Activated T-helper 17 cell treated with anti-CD3 and anti-CD28 coated beads, Interleukin-2, amount 50 U/mL, for 72 hours (primary cell): ENCODE measurements at regions not wholly inside any gene's neighbourhood (a gene's known extent, or its start where the extent isn't known, plus 50 kb on each side); places are given as distances from the start of the nearest gene placed in this dataset.

ENCODE experiments used
- ATAC-seq: fragments of 150-1000 bp; cut with Tn5 transposase; replicated peaks from 2 replicates; pipeline ENCODE4 v1.10.0; 2021; ENCODE audit warnings: mild to moderate bottlenecking, moderate library complexity
- H3K27ac Mint-ChIP-seq: one replicate; pipeline ENCODE4 v1.8.0; 2022; ENCODE audit warnings: mixed read lengths
- H3K27me3 Mint-ChIP-seq: one replicate; pipeline ENCODE4 v1.8.0; 2022; ENCODE audit warnings: mixed read lengths
- H3K36me3 Mint-ChIP-seq: one replicate; pipeline ENCODE4 v1.8.0; 2022; ENCODE audit warnings: low read depth, mild to moderate bottlenecking, mixed read lengths
- H3K4me1 Mint-ChIP-seq: one replicate; pipeline ENCODE4 v1.8.0; 2022; ENCODE audit warnings: mixed read lengths
- H3K4me3 Mint-ChIP-seq: one replicate; pipeline ENCODE4 v1.8.0; 2022; ENCODE audit warnings: mild to moderate bottlenecking, mixed read lengths
- H3K9me3 Mint-ChIP-seq: one replicate; pipeline ENCODE4 v1.8.0; 2022; ENCODE audit warnings: mixed read lengths

DNA sequence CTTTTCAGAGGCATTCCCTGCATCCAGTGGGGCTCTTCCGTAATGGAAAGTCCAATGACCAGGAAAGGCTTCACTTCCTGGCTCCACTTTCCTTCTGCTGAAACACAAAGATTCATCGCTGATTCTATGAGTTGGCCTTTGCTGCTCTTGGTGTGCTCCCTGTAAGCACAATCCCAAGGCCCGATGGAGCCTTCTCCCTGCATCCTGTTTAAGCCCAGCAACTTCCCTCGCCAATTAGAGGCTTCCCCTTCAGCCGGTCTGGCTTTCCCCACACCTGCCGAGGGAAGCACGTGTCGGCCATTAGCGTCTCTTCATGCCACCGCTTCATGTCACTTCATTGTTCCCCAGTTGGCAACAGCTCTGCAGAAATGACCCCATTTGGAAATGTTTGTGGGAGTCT, 693.9 kb downstream of the MED13L start:
- Mint-ChIP-seq H3K36me3 (no peaks in the 10 kb centered on the region), H3K9me3 (no peaks in the 10 kb centered on the region), H3K4me1 (no peaks in the 10 kb centered on the region), H3K4me3 (no peak overlapping the region), H3K27me3 (peaks cover 3% of the 10 kb centered on the region), H3K27ac (no peak overlapping the region)
- no peak for ATAC-seq

DNA sequence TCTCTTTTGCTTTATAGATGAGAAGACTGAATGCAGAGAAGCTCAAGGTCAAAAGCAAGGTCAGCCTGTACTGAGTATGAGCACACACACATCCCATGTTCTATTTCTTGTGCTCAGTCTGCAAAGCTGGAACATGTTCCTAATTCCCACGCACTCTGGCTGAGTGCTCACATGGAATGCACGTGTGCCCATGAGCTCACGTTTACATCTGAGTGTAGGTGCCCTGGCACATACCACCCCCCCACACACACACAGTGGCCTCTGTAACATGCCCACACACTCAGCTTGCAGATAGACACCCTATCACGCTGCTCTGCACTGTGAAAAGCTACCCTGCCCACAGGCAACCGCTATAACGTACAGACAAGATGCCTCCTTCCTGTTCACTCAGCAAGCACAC, 700.1 kb downstream of the MED13L start:
- H3K27me3 Mint-ChIP-seq, result no peaks in the 10 kb centered on the region
- no peak overlapping the region for H3K4me3 Mint-ChIP-seq
- no peak overlapping the region for H3K27ac Mint-ChIP-seq
- H3K4me1 Mint-ChIP-seq, result no peaks in the 10 kb centered on the region
- H3K9me3 Mint-ChIP-seq, result peaks cover 4% of the 10 kb centered on the region
- ATAC-seq, result no peak
- H3K36me3 Mint-ChIP-seq, result no peaks in the 10 kb centered on the region

DNA sequence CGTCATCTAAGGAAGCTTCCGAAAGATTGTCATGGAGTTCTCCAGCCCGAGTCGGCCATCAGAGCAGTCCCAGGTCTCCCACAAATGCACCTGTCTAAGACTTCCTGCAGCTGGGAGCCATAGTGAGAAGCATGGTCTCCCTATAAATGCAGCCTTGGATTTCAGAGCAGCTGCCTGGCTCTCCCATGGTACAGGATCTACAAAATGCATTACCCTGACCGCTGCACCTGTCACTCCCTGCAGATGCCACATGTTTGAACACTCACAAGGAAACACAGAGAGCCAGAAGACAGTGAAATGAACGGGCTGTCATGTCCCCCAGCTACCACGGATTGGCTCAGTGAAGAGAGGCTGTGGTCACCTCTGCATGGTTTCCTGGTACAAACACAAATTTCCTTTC, 702.7 kb downstream of the MED13L start:
- Mint-ChIP-seq H3K27ac (no peak overlapping the region), H3K4me3 (no peak overlapping the region), H3K9me3 (peaks cover 11% of the 10 kb centered on the region), H3K27me3 (no peaks in the 10 kb centered on the region), H3K4me1 (no peaks in the 10 kb centered on the region), H3K36me3 (no peaks in the 10 kb centered on the region)
- no peak for ATAC-seq

DNA sequence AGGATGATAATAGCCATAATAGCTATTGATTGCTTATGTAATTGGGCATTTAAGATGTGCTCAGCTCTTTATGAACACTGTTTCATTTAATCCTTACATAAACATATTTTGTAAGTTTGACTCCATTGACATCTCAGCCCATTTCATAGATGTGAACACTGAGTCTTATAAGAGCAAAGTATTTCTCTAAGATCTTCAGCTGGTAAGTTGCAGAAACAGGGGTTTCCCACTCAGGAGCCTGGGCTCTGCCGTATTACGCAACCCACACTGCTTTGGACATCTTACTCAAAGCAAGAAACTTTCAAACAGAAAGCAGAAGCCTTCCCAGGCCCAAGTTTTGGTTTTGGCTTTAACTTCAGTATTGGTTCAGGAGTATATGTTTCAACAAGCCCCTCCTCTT, 705.1 kb downstream of the MED13L start:
- no peaks in the 10 kb centered on the region for H3K4me1 Mint-ChIP-seq
- H3K9me3 Mint-ChIP-seq, result peaks cover 11% of the 10 kb centered on the region
- no peaks in the 10 kb centered on the region for H3K36me3 Mint-ChIP-seq
- ATAC-seq, result no peak
- H3K4me3 Mint-ChIP-seq, result no peak overlapping the region
- no peak overlapping the region for H3K27ac Mint-ChIP-seq
- no peaks in the 10 kb centered on the region for H3K27me3 Mint-ChIP-seq

DNA sequence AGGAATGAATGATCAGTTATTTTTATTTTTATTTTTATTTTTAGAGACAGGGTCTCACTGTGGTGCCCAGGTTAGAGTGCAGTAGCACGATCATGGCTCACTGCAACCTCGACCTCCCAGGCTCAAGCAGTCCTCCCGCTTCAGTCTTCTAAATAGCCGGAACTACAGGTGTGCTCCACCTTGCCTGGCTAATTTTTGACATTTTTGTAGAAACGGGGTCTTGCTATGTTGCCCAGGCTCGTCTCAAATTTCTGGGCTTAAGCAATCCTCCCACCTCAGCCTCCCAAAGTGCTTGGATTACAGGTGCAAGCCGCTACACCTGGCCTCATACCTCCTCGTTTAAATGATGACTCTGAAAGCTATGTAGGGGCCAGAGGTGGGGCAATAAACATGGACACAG, 706.0 kb downstream of the MED13L start:
- Mint-ChIP-seq H3K36me3 (no peaks in the 10 kb centered on the region), H3K27me3 (no peaks in the 10 kb centered on the region), H3K27ac (no peak overlapping the region), H3K4me3 (no peak overlapping the region), H3K9me3 (peaks cover 9% of the 10 kb centered on the region), H3K4me1 (no peaks in the 10 kb centered on the region)
- no peak for ATAC-seq

DNA sequence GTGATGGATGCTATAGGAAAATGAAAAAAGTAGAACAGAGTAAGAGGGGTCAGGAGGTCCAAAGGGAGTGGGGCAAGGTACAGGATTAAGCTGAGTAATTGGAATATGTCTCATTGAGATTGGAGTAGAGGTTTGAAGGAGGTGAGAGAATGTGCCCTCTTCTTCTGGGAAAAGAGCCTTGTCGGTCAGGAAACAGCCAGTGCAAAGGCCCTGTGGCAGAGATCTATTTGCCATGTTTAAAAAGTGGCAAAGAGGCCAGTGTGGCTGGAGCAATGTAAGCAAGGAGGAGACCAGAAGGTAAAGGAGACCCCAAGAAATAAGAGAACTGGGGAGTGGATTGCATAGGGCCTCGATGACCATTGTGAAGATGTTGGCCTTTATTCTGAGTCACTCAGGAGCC, 706.5 kb downstream of the MED13L start:
- no peak overlapping the region for H3K4me3 Mint-ChIP-seq
- H3K27me3 Mint-ChIP-seq, result no peaks in the 10 kb centered on the region
- peaks cover 6% of the 10 kb centered on the region for H3K9me3 Mint-ChIP-seq
- no peaks in the 10 kb centered on the region for H3K4me1 Mint-ChIP-seq
- no peaks in the 10 kb centered on the region for H3K36me3 Mint-ChIP-seq
- no peak for ATAC-seq
- no peak overlapping the region for H3K27ac Mint-ChIP-seq

DNA sequence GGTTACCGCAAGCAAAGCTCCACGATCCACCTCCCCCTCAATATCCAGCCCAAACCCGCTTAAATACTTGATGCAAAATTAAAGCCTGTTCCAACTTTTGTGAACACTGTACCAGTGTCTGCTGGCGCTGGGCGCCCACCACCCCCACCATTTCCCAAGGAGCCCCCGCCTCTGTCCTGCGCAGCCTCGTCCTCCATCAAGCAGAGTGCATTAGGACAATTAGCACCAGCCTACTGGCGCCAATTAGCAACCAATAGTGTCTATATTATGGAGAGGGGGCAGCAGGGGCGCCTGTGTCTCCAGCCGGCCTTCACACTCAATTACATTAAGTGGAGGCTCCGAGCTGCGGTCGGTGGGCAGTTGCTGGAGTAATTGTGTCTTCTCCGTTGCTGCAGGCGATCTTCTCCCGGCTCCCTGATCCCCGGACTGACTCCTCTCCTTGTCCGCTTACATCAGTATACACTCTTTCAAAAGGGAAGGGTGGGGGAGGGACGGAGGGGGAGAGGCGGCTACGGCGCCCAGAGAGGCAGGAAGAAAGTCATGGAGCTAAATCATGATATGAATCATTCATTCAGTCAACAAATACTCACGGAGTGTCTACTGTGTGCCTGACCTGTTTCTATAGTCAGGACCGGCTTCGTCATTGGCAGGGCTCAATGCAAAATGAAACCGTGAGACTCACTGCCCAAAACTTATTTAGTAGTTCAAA, 707.3 kb downstream of the MED13L start:
- Mint-ChIP-seq H3K9me3 (peaks cover 6% of the 10 kb centered on the region), H3K27ac (no peak overlapping the region), H3K4me1 (no peaks in the 10 kb centered on the region), H3K4me3 (no peak overlapping the region), H3K36me3 (no peaks in the 10 kb centered on the region), H3K27me3 (no peaks in the 10 kb centered on the region)
- ATAC-seq, result no peak

DNA sequence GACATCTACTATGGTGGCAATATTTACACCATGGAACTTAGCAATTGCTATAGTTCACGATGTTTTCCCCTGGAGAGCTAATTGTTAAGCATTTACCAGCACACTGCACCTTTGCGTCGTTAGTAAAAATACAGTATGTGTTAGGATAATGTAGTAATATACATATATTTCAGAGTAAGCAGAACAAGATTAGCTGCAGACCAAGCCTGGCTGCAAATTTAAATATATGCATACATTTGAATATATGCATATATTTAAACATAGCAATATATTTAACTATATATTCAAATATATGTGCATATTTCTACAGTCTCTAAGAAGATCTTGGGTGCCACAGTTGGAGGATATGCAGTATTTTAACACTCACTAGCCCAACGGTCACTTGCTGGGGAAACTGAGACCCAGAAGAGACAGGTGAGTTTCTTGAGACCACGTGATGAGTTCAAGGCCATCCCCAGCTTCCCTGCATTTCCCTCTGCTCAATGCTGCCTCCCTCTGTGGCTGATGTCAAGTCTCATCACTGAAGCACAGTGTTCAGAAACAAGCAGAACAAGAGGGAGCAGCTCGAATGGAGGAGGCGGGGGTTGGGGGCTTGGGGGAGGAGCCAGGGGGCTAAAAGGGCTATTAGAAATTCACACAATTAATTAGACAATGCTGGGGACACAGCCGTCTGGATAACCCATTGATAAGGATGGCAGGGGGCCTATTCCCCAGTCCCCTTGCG, 708.0 kb downstream of the MED13L start:
- Mint-ChIP-seq H3K36me3 (no peaks in the 10 kb centered on the region), H3K9me3 (peaks cover 6% of the 10 kb centered on the region), H3K4me1 (no peaks in the 10 kb centered on the region), H3K27ac (no peak overlapping the region), H3K27me3 (no peaks in the 10 kb centered on the region), H3K4me3 (no peak overlapping the region)
- no peak for ATAC-seq

DNA sequence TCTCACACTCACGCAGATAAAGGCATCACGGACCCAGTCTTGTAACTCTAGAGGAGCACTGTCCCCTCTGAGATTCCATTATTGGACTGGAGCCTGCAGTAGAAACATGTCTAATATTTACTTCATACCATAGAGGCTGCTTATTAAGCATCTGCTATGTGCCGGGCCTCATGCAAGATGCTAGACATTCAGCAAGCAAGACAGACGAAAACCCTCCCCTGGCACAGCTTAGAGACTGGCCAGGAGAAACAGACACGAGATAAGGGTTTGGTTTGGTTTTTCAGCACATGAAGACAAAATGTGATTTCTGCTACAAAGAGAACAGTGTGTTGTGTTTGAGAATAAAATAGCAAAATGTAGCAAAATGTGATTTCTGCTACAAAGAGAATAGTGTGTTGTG, 719.2 kb downstream of the MED13L start:
- no peak overlapping the region for H3K27ac Mint-ChIP-seq
- ATAC-seq, result no peak

DNA sequence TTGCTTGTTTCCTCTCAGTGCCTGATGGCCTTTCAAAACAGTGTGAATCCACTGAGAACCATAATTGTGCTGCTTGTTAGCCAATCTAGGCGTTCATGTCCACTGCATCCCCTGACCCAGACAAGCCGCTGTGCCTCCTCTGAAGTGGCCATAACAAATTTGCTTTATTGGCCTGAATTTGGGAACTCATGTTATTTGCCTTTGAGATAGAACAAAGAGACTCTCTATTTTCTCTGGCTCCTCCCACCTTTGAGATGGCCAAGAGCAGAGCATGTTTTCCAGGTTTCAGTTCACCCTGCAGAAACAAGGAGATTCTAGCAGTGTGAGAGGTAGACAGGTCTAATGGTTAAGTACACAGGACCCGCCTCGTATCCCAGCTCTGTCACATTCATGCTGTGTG, 723.9 kb downstream of the MED13L start:
- Mint-ChIP-seq H3K4me1 (no peaks in the 10 kb centered on the region), H3K9me3 (peaks cover 4% of the 10 kb centered on the region), H3K27me3 (no peaks in the 10 kb centered on the region), H3K4me3 (no peak overlapping the region), H3K36me3 (no peaks in the 10 kb centered on the region), H3K27ac (no peak overlapping the region)
- no peak for ATAC-seq

More for the DNA sequence above, 719.2 kb downstream of the MED13L start:
- no peaks in the 10 kb centered on the region for H3K4me1 Mint-ChIP-seq
- H3K9me3 Mint-ChIP-seq, result peaks cover 3% of the 10 kb centered on the region
- H3K36me3 Mint-ChIP-seq, result no peaks in the 10 kb centered on the region
- H3K4me3 Mint-ChIP-seq, result no peak overlapping the region
- H3K27me3 Mint-ChIP-seq, result no peaks in the 10 kb centered on the region

DNA sequence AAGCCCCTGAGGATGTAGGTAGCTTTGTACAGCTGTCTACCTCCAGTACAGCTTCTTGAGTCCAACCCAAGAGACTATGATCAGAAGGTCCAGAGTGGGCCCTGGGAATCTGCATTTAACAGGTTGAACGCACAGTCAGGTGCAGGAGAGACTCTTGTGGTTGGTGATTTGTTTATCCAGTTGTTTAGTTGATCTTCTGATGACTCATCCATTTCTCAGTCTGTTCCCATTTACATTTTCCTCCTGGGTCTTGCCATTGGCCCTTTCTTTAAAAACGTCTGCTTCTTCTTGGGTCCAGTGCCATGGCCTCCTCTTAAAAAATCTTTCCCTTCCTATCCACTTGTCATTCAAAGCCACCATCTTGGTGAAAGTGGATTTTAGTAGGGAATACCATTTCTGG, 734.2 kb downstream of the MED13L start:
- no peak for ATAC-seq
- H3K27me3 Mint-ChIP-seq, result no peaks in the 10 kb centered on the region
- H3K27ac Mint-ChIP-seq, result no peak overlapping the region
- peaks cover 18% of the 10 kb centered on the region for H3K9me3 Mint-ChIP-seq
- H3K4me3 Mint-ChIP-seq, result no peak overlapping the region
- no peaks in the 10 kb centered on the region for H3K4me1 Mint-ChIP-seq
- H3K36me3 Mint-ChIP-seq, result no peaks in the 10 kb centered on the region

DNA sequence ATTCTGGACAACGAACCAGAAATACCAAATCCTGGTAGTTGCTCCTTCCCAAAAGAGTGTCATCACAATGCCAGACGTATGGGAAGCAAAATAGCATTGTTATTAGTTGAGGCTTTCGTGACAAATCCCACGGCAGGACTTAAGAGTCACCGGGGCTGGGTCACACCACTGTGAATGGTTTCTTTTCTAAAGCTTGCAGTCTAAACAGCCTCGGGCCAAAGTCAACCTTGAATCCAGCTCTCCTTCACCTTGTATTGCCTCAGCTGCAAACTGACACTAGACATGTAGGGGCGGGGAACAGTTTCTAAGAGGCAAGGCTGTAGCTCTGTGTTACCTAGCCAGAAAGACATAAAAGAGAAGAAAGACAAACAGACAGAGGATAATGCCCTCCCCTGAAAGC, 734.8 kb downstream of the MED13L start:
- ATAC-seq, result no peak
- Mint-ChIP-seq H3K27me3 (no peaks in the 10 kb centered on the region), H3K36me3 (no peaks in the 10 kb centered on the region), H3K4me3 (no peak overlapping the region), H3K27ac (no peak overlapping the region), H3K4me1 (no peaks in the 10 kb centered on the region), H3K9me3 (peaks cover 22% of the 10 kb centered on the region)

DNA sequence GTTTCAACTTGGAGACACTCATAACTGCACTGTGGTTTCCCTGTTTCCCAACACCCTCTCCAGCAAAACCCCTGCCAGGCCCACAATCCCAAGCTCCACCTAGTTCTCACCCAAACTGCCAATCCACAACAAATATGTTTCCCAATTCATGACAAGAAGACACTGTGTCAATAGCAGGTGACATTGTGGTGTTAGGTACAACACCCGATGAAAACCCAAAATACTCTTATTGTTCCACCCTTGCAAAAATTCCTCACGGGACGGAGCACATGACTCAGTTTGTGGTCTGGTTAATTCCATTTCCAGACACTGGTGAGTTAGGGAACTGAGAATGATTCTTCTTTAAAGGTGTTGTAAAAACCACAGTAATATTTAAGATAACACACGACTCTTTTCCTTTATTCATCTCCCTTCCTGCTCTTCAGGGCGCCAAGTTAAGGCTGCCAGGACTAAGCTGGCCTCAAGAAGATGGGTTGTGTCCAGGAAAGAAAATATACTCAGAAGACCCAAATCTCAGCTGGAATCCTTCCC, 735.5 kb downstream of the MED13L start:
- no peaks in the 10 kb centered on the region for H3K4me1 Mint-ChIP-seq
- H3K4me3 Mint-ChIP-seq, result no peak overlapping the region
- H3K27me3 Mint-ChIP-seq, result no peaks in the 10 kb centered on the region
- peaks cover 20% of the 10 kb centered on the region for H3K9me3 Mint-ChIP-seq
- H3K36me3 Mint-ChIP-seq, result no peaks in the 10 kb centered on the region
- ATAC-seq, result no peak
- H3K27ac Mint-ChIP-seq, result no peak overlapping the region

DNA sequence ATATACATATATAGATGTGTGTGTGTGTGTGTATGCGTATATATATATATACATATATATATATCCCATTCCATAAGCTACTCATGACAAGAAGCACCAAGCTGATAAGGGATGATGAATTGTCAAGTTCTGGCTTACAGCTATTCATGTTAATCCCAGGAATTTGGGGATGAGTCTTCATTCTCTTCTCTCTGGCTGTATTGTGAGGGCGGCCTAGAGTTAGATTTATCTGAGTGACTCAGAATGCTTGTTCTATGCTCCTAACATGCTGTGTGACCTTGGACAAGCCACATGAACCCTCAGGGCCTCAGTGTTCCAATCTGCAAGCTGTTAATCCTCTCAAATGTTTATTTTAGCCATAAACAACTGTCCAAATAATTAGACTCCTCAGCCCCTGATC, 749.0 kb downstream of the MED13L start:
- no peak for ATAC-seq
- H3K27me3 Mint-ChIP-seq, result no peaks in the 10 kb centered on the region
- H3K4me1 Mint-ChIP-seq, result no peaks in the 10 kb centered on the region
- H3K36me3 Mint-ChIP-seq, result no peaks in the 10 kb centered on the region
- no peak overlapping the region for H3K4me3 Mint-ChIP-seq
- H3K9me3 Mint-ChIP-seq, result no peaks in the 10 kb centered on the region
- no peak overlapping the region for H3K27ac Mint-ChIP-seq

DNA sequence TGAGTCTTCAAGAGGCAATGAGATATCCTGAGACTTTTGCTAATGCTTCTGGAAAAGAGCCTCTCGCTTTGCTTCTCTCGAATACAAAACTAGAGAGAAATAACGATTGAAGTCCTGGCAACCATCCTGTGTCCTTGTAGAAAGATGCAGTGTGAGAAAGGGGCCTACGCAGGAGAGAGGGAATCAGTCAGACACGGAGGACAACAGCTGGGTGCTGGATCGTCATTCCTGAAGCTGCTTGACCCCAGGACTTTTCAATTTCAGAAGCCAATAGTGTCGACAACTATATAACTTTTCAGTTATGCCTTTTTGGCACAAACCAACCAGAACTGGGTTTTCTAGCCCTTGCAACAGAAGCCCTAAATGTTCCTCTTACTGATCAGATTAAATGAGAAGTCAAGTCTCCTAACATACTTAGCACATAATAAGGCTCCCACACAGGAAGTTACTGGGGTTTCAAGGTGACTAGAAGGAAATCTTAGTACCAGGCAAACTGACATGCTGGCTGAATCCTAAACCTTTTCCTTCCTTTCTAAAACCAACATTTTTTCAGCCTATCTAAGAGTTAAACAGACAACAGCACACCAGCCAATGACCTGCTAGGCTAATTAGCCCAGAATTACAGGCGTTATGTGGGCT, 755.6 kb downstream of the MED13L start:
- Mint-ChIP-seq H3K4me1 (no peaks in the 10 kb centered on the region), H3K36me3 (no peaks in the 10 kb centered on the region), H3K9me3 (peaks cover 6% of the 10 kb centered on the region), H3K27ac (no peak overlapping the region), H3K27me3 (no peaks in the 10 kb centered on the region), H3K4me3 (no peak overlapping the region)
- ATAC-seq, result no peak
